ENCODE measurements at regions not wholly inside any gene's neighbourhood (a gene's known extent, or its start where the extent isn't known, plus 50 kb on each side); places are given as distances from the start of the nearest gene placed in this dataset.
A peak's percentile ranks its signal among the peaks of the same experiment; 100 is the strongest.

- TF ChIP-seq CREB5 (CRISPR knock-in tag; IDR thresholded peaks at IDR 0.05; ENCODE audit: low read depth) (no peak), ZNF70 (CRISPR knock-in tag; IDR thresholded peaks at IDR 0.05) (no peak), ZNF565 (CRISPR knock-in tag; conservative IDR thresholded peaks at IDR 0.05; ENCODE audit: low read depth) (no peak)
Measured at GRCh38 chr1:57644667-57645066, 220.8 kb upstream of the DAB1 start (continued).

- no peak for ATAC-seq
- TF ChIP-seq TOX (CRISPR knock-in tag; IDR thresholded peaks at IDR 0.05; ENCODE audit: borderline replicate concordance) = no peak
- TF ChIP-seq ZNF8 (CRISPR knock-in tag; IDR thresholded peaks at IDR 0.05) = no peak
- TF ChIP-seq GLIS3 (CRISPR knock-in tag; IDR thresholded peaks at IDR 0.05) = no peak
- TF ChIP-seq PPARA (CRISPR knock-in tag; IDR thresholded peaks at IDR 0.05; ENCODE audit: borderline replicate concordance) = no peak
- TF ChIP-seq POU6F1 (CRISPR knock-in tag; IDR thresholded peaks at IDR 0.05; ENCODE audit: borderline replicate concordance, low read depth) = no peak
- no peak for TF ChIP-seq ZNF70 (CRISPR knock-in tag; IDR thresholded peaks at IDR 0.05)
- TF ChIP-seq CREB5 (CRISPR knock-in tag; IDR thresholded peaks at IDR 0.05; ENCODE audit: low read depth) = no peak
- no peak for TF ChIP-seq BACH2 (CRISPR knock-in tag; IDR thresholded peaks at IDR 0.05; ENCODE audit: borderline replicate concordance)
- no peak for TF ChIP-seq RARB (CRISPR knock-in tag; IDR thresholded peaks at IDR 0.05)
- TF ChIP-seq ARNTL (CRISPR knock-in tag; IDR thresholded peaks at IDR 0.05; ENCODE audit: borderline replicate concordance, low read depth) = no peak
- no peak for TF ChIP-seq ZFP30 (CRISPR knock-in tag; IDR thresholded peaks at IDR 0.05)
- no peak for TF ChIP-seq OSR1 (CRISPR knock-in tag; IDR thresholded peaks at IDR 0.05)
- TF ChIP-seq PATZ1 (CRISPR knock-in tag; IDR thresholded peaks at IDR 0.05; ENCODE audit: borderline replicate concordance) = no peak
- no peak for TF ChIP-seq ESRRG (CRISPR knock-in tag; IDR thresholded peaks at IDR 0.05)
- no peak for TF ChIP-seq ZFP3 (CRISPR knock-in tag; IDR thresholded peaks at IDR 0.05)
- TF ChIP-seq TCF4 (CRISPR knock-in tag; IDR thresholded peaks at IDR 0.05; ENCODE audit: borderline replicate concordance) = no peak
- no peak for TF ChIP-seq SNAI2 (CRISPR knock-in tag; IDR thresholded peaks at IDR 0.05)
Measured at GRCh38 chr1:57638239-57638638, 214.4 kb upstream of the DAB1 start.

GRCh38 chr1:57637155-57637554 is 213.3 kb upstream of the DAB1 start:
- peak; percentile 60; the same call in 2 of the 3 replicates for ATAC-seq
- TF ChIP-seq ISL1 (CRISPR knock-in tag; IDR thresholded peaks at IDR 0.05) (peak; percentile 70), ZNF70 (CRISPR knock-in tag; IDR thresholded peaks at IDR 0.05) (no peak)

GRCh38 chr1:57633881-57634280 is 210.0 kb upstream of the DAB1 start:
- TF ChIP-seq SNAI2 (CRISPR knock-in tag; IDR thresholded peaks at IDR 0.05) (no peak), ZC3H10 (CRISPR knock-in tag; IDR thresholded peaks at IDR 0.05) (no peak), ZNF565 (CRISPR knock-in tag; conservative IDR thresholded peaks at IDR 0.05; ENCODE audit: low read depth) (no peak), ZNF8 (CRISPR knock-in tag; IDR thresholded peaks at IDR 0.05) (no peak), POU6F1 (CRISPR knock-in tag; IDR thresholded peaks at IDR 0.05; ENCODE audit: borderline replicate concordance, low read depth) (no peak), PATZ1 (CRISPR knock-in tag; IDR thresholded peaks at IDR 0.05; ENCODE audit: borderline replicate concordance) (no peak), OSR1 (CRISPR knock-in tag; IDR thresholded peaks at IDR 0.05) (no peak)
- TF ChIP-seq, protein P1, sequence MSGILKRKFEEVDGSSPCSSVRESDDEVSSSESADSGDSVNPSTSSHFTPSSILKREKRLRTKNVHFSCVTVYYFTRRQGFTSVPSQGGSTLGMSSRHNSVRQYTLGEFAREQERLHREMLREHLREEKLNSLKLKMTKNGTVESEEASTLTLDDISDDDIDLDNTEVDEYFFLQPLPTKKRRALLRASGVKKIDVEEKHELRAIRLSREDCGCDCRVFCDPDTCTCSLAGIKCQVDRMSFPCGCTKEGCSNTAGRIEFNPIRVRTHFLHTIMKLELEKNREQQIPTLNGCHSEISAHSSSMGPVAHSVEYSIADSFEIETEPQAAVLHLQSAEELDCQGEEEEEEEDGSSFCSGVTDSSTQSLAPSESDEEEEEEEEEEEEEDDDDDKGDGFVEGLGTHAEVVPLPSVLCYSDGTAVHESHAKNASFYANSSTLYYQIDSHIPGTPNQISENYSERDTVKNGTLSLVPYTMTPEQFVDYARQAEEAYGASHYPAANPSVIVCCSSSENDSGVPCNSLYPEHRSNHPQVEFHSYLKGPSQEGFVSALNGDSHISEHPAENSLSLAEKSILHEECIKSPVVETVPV (CRISPR knock-in tag; IDR thresholded peaks at IDR 0.05) = no peak
- ATAC-seq = no peak
